MV-4-11 (cell line): ENCODE measurements at regions not wholly inside any gene's neighbourhood (a gene's known extent, or its start where the extent isn't known, plus 50 kb on each side); places are given as distances from the start of the nearest gene placed in this dataset.
"Not testable (repeated sequence)": the region's sequence is repeated elsewhere in the genome, so short reads cannot be mapped to it uniquely, and the experiment has no call there.

Experiments
- DNase-seq: peaks from one replicate; lab custom pipeline; 2025; lab: John Stamatoyannopoulos, UW

DNA sequence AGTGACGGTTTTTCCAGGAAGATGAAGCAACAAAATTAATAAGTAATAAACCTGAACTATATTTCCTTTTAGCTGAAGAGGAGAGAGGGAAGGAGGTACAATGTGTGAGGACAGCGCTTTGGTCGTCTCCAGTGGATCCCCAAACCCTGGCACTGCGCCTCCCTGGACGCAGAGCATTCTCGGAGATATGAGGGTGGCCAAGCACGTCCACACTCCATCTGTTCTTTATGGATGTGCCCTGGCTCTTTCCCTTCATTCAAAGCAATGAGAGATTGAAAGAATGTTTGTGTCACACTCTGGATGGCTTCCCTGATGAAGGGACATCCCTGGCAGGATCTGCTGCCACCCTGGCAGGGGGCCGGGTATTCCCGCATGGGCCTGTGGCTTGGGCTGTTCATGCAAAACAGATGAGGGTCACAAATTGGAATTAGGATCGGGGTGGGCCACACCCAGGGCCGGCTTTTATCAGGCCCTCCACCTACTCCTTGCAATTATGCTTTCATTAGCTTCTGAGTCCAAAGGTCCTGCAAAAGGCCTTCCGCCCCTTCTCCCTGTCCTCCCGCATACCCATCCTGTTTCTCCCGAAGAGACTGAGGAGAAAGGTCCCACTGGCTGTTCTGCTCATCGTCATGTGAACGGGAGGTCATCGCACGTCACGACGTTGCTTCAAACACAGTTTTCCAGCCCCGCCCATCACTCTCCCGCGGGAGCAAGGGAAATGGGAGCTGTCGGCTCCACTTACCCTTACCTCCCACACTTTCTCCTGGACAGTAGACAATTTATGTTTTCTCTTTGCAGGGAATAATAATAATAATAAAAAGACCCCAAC is 286.1 kb upstream of the IRX4 start:
- no peak for DNase-seq

DNA sequence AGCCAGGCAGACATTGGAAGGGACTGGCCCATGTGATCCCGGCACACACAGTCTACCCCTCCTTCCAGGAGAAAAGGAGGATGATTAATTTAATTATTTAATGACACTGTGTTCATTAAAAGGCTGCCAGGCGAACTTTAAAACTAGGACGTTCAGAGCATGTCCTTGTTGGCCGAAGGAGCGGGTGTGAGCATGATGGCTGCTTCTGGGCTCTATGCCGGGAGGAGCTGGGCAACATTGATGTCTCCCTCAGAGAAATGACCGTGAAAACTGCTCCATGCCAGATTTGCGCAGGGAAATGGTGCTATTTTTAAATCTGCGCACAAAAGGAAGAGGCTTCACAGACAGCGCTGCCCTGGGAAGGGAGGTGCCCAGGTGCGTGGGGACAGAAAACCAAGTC is 284.9 kb upstream of the IRX4 start:
- DNase-seq = no peak

DNA sequence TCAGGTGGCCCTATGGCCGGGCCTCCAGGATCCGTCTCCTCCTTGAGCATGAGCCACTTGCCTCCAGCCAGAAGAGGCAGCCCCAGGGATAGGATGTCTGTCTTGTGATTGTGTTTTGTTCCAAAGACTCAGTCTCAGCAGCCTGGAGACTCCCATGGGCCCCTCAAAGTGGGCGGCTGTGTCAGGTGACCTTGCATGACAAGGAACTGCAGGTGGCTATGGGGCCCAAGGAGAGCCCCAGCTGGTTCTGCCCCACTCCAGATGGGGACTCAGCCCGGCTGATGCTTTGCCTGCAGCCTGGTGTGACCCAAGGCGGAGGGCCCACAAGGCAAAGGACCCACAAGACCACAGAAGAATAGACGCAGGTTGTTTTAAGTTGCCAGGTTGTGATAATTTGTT is 284.3 kb upstream of the IRX4 start:
- DNase-seq = no peak

DNA sequence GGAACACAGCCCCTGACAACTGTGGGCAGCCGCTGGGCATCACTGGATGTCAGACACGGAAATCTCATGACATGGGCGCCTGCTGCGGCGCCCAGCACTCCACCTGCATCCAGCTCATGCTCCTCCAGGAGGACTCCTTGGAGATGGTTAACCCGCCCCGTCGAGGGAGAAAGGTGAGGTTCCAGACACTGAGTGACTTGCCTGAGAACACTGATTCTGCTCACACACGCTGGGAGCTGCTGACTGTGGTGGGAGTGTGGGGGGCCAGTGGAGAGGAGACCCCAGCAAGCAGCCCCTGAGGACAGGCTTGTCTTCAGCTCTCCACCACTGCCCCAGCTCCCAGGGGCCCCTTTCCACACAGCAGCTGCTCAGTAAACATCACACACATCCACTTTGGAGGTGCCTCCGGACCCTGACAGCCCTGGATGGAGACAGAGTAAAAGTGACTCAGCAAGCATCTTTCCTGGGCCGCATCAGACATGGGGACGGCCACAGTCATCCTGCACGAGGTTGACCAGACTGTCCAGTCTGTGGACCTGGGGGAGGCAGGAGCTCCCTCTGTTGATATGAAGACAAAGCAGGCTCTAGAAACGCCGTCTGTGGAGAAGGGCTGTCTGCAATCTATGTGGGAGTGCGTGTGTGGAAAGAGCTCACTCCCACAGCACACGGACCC is 283.7 kb upstream of the IRX4 start:
- DNase-seq = no peak

DNA sequence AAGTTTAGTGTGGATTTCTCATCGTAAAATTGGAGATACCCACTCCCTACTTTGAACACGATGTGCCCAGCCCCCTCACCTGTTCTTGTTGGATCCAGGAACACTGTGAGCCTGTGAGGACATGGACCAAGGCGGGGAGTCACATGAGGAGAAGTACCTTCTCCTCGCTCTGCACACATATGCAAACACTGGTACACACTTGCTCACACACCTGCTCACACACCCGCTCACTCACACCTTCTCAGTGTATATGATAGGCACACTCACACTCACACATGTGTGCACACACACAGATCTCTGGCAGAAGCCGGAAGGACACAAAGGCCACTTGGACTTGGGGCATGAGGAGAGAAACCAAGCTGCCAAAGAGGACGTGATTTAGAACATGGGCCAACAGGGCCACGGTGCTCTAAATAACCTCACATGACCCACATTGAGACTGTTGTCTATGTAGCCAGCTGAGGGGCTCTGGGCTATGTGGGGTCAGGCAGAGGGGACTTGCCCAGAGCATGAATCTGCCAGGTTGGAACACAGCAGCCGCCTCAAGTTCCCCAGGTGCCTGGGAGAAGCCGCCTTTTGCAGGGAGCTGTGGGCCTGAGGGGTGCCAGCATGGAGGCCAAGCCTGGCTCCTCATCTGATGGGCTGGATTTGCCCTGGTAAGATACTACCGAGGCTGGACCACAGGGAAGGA is 283.0 kb upstream of the IRX4 start:
- DNase-seq = no peak

DNA sequence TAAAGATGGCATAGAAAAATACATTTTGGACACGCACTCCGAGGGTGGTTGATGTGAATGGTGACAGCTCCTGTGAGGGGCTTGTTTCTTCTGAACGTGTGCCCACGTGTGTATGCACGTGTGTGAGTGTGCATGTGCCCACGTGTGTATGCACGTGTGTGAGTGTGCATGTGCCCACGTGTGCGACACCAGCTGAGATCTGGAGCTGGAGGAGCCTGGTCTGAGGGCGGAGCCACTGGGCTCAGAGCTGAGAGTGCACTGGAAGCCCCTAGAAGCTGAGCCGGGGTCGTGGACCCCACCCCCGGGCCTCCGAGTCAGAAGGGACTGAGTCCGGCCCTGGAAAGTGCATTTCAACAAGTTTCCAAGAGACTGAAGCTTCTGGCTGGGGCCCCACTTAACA is 282.5 kb upstream of the IRX4 start:
- DNase-seq = no peak

DNA sequence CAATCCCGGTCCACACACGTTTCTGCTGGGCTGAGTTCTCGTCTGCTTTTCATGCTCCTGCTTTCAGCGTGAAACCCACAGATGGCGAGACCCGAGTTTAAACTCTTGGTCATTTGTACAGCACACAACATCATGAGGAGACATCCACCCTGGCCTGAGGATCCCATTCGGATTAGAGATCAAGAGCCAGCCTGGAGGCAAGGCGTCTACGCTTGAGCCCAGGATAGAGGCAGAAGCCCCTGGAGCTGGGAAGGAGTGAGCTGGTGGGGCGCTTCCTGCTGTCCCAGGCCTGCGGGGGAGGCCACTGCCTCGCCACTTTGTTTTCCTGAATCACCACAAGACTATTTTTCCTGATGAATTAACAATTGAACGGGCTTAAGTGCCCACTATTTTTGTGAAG is 281.9 kb upstream of the IRX4 start:
- no peak for DNase-seq

DNA sequence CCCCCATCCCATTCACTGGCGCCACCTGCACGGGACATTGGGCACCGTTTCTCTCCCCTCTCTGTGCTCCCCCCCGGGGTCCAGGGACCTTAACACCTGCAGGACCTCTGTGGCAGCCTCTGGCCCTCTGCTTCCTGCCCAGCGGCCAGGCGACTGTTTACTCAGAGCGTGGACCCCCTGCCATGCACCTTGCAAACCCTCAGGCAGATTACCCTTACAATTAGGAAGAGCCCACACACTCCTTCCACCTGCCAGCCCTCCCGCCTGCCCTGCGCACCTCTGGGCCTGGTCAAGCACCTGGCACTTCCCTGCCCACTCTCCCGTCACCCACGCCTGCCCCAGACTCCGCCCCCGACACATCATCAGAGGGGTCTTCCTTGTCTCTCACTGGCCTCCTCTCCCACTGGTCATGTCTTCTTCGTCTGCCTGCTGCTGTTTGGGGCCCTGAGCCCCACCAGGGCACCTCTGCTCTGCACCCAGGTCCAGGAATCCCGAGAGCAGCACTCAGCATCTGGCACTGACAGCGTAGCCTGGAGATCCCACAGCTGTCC is 281.3 kb upstream of the IRX4 start:
- no peak for DNase-seq

DNA sequence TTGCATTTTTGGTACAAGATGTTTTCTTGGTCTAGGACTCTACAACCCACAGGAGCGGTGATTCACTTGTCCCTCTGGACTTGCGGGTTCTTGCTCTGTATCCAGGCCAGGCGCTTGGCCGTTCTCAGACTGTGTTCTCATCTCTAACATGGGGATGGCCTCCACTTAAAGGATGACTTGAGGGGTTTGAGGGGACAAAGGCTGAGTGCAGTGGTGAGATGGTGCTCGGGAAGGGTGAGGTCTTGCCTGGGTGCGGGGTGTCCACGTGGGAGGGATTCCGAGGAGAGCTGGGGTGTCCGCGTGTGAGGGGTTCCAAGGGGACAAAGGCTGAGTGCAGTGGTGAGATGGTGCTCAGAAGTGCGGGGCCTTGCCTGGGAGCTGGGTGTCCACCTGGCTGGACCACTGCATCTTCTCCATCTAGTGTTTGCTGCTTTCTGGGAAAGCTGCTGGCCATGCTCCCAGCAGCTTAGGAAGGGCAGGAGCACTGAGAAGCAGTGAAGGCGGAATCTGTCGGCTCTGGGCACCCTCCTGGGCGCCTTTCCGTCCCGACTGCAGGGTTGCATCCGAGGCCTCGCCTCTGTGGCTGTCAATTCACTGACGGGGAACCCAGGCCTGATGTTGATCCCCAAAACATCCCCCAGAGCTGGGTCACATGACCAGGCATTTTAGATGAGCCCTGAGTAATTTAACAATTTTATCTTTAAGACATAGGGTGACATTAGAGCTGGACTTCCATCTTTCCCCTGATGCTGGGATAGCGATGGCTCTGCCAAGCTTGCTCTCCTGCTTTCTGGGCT is 280.5 kb upstream of the IRX4 start:
- DNase-seq = no peak

DNA sequence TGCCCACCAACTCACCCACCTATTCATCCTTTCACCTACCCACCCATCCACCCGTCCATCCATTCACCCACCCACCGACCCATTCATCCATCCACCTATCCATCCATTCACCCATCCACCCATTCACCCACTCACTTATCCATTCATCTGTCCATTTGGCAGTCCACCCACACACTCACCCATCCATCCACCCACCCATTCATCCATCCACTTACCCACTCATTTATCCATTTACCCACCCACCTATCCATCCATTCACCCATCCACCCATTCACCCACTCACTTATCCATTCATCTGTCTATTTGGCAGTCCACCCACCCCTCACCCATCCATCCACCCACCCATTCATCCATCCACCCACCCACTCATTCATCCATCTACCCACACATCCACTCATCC is 278.1 kb upstream of the IRX4 start:
- DNase-seq = no peak

DNA sequence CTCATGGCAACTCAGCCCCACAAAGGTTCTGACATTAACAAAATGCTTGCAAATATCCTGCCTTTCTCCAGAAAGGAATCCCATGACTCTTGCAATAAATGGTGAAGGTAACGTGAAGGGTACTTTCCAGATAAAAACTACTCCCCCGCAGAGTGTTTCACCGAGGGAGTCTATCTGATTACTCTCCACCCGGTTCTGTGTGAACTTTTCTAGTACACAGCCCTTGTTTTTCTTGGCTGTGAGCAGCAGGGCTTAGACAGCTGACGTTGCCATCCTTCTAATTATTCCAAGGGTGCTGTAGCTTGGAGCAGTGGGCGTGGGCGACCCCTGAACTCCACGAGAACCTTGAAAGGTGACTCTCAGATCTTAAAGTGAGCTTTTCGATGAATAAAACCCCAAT is 276.0 kb upstream of the IRX4 start:
- DNase-seq = no peak

DNA sequence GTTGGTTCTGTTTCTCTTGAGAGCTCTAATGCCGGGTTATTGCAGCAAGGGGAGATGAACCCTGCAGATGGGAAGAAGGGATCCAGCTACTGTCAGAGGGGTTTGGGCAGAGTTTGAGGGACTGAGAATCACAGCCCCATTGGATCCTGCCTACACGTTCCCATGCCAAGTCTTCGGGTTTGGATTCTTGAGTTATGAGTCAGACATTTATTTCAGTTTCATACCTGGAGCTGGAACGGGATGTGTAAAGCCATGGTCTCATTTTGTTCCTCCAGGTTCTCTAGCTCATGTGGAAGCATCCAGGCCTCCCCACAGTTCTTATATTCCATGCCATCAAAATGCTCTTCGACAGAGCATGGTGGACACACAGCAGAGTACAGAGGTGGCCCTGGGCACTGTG is 275.4 kb upstream of the IRX4 start:
- no peak for DNase-seq

DNA sequence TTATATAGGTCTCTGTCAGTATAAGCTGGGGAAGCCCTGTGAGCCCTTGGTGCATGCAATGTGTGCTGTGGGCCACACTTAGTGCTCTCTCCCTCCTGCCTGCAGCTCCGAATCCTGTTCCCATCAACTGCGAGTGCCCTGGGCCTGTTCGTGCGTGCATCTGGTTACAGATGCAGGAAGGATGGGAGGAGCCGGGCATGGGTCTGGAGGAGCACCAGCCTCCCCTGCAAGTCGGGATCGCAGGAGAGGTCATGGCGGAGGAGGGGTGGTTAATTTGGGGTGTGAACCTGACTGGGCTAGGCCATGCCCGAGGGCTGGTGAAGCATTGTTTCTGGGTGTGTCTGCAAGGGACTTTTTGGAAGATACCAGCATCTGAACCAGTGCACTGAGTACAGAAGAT is 274.6 kb upstream of the IRX4 start:
- DNase-seq = no peak

DNA sequence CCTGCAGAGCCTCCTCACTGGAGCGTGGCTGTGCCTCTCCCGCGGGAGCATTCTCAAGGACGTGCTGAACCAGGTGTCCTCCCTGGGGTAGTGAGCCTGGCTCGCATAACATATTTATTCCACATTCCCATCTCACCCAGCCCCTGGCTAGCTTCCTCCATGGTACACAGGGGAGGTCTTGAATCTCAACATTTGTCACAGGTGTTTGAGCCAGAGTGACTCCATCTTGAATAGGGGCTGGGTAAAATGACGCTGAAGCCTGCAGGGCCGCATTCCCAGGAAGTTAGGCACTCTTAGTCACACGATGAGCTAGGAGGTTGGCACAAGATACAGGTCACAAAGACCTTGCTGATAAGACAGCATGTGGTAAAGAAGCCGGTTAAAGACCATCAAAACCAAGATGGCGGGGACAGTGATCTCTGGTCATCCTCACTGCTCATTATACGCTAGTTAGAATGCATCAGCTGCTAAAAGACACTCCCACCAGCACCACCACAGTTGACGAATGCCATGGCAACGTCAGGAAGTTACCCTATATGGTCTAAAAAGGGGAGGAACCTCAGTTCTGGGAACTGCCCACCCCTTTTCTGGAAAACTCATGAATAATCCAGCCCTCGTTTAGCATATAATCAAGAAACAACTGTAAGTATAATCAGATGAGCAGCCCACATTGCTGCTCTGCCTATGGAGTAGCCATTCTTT is 273.8 kb upstream of the IRX4 start:
- DNase-seq = no peak

DNA sequence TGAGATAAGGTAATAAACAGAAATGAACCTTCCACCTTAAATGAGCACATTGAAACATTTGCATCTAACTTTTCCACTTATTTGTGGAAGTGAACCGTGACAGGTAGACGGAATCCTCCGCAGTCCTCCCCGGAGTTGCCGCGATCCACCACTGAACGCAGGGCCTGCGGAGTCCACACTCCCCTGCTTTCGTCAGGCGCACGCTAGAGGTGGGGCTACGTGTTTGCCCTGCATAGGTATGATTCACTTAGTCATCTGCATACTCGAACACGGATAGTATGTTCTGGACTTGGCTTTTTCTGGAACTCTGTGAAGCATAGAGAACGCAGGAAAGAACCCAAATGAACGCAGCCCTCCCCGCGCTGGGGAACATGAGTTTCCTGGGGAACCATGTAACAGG is 272.8 kb upstream of the IRX4 start:
- no peak for DNase-seq

DNA sequence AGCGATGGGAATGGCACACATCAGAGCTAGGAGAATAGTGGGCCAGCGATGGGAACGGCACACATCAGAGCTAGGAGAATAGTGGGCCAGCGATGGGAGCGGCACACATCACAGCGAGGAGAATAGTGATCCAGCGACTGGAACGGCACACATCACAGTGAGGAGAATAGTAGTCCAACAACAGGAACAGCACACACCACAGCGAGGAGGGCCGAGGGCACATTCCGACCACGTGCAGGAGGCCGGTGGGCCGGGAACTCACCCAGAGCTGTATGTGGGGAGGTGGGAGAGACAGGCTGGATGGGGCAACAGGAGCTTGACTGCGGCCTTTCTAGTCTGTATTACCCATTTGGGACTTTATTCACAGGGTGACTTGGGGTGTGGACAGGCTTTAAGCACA is 271.1 kb upstream of the IRX4 start:
- no peak for DNase-seq

DNA sequence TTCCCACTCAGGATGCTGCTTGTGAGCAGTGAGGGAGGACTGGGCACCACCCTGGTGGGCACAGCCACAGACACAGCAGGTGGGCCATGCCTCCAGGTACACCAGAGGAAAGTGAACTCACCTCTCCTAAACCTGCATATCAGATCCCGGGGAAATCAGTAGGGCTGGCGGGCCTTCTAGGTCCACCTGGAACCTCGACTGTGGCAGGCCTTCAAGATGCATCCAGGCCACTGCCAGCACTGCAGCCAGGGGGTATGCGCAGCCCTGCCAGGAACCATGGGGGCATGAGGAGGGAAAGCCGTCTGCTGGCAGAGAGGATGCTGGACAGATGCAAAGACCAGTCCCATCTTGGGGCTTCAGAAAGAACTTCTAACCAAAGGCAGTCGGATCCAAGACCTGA is 270.6 kb upstream of the IRX4 start:
- DNase-seq = no peak

DNA sequence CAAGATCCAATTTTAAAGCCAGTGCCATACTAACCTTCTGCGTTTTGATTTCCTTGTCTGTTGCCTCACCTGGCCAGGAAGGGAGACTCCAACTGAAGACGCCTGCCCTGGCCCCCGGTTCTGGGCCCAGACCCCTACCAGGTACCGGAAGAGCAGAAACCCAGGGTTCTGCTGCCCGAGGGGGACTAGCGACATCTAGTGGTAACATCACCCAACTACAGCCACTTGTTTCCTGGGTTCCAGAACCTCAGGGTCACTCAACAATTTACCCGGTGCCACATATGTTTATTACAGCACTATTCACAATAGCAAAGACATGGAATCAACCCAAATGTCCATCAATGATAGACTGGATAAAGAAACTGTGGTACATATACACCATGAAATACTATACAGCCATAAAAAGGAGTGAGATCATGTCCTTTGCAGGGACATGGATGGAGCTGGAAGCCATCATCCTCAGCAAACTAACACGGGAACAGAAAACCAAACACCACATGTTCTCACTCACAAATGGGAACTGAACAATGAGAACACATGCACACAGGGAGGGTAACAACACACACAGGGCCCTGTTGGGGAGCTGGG is 268.7 kb upstream of the IRX4 start:
- not testable (repeated sequence) for DNase-seq

DNA sequence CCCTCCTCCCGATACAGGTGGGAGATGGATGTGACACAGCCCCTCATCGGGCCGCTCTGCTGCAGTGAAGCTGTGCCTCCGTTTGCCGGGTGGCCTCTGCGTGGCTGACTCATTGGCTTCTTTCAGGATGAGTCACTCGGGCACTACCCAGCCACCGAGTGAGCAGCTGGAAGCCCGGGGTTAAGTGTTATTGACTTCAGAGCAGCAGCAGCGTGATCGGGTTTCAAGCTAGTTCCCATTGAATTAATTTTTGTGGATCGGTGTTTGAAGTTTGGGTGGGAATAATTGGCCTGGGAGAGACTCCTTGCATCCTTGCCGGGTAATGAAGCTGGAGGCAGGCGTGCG is 266.4 kb upstream of the IRX4 start:
- no peak for DNase-seq

DNA sequence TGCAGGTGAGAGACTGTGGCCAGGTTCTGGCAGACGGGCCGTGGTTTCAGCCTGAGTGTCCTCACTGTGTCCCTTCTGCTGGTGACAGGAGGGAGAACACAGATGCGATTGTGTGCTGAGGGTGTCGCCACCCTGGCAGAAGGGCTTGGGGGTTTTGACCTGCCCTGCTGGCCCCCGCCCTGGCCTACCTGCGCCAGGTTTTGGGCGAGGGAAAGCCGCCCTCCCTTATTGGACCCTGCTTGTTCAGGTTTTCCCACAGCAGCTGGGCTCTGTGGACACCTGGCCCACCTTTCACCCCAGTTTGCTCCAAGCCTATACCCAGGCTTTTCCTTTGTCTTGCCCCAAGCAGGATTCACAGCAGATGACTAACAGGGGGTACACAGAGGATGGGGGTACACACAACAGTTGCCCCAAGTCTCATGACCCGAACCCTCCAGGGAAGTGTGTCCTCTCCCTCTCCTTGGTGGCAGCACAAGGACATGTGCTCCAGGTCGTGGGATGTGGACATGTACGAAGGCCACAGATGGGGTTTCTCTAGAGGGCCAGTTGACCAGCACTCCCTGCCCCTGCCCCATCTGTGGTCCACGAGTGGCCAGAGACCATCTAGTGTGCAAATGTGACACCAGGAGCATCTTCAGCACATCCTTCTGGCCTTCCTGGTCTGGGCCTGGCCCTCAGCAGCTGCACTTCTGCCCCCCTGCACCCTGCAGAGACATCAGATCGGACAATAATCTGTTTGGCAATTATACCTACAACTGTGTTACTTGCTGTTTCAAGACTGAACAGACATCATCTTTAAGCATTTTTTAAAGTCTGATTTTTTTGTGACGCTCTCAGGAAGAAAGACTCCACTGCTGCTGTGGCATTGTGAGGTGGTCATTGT is 265.8 kb upstream of the IRX4 start:
- DNase-seq = no peak
